Gastroesophageal sphincter (tissue), 3 donors: ENCODE measurements at regions not wholly inside any gene's neighbourhood (a gene's known extent, or its start where the extent isn't known, plus 50 kb on each side); places are given as distances from the start of the nearest gene placed in this dataset.

ENCODE experiments used
- CTCF ChIP-seq, 4 experiments: fragments of 200-600 bp in 2 of 4; fragments of 450-650 bp in 2 of 4; sonication (generic) in 1 of 4; IDR thresholded peaks; one replicate each; pipeline ENCODE4 v1.5.1; 2017 to 2019; ENCODE audit warnings: antibody characterized with exemption in 4 of 4, mild to moderate bottlenecking in 2 of 4, moderate library complexity in 2 of 4
- POLR2A ChIP-seq, 2 donors: fragments of 450-650 bp; IDR thresholded peaks; one replicate each; pipeline ENCODE4 v1.6.1; 2017; ENCODE audit warnings: antibody characterized with exemption in 2 of 2, mild to moderate bottlenecking in 2 of 2, moderate library complexity in 1 of 2

GRCh38 chr10:129335396-129335795, 131.6 kb upstream of the MGMT start:
- no peak for TF ChIP-seq CTCF (IDR thresholded peaks at IDR 0.05)
- no peak for TF ChIP-seq POLR2A (IDR thresholded peaks at IDR 0.05)
